ENCODE measurements at regions not wholly inside any gene's neighbourhood (a gene's known extent, or its start where the extent isn't known, plus 50 kb on each side); places are given as distances from the start of the nearest gene placed in this dataset.
"Not testable (repeated sequence)": the region's sequence is repeated elsewhere in the genome, so short reads cannot be mapped to it uniquely, and the experiment has no call there.

DNA sequence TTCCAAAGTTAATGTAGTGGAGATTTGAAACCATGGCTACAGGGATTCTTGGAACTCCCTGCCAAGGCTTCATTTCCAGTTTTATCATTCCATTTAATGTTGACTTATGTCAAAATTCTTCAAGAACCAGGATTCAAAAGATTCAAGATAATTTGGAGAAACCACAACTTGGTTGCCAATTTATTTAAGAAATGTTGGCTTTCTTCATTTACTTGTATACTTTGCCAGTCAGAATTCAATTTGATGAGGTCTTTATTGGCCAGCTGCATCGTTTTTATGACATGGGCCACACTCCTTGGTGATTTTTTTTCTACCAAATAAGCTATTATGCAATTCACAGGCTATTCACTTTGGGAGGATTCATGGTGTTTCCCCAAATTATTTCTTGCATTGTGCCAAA lies 53.1 kb upstream of the RASEF start:
- TF ChIP-seq ASH2L (IDR thresholded peaks at IDR 0.05; ENCODE audit: borderline replicate concordance, low read depth) (no peak), SREBF2 (IDR thresholded peaks at IDR 0.05; ENCODE audit: low read length) (no peak), SPI1 (IDR thresholded peaks at IDR 0.05; ENCODE audit: borderline replicate concordance, insufficient read depth, low read depth, low read length) (no peak), POLR2AphosphoS5 (IDR thresholded peaks at IDR 0.05; ENCODE audit: low read length) (no peak), CBX5 (IDR thresholded peaks at IDR 0.05; ENCODE audit: low read depth) (no peak)
- TF ChIP-seq, protein P1, sequence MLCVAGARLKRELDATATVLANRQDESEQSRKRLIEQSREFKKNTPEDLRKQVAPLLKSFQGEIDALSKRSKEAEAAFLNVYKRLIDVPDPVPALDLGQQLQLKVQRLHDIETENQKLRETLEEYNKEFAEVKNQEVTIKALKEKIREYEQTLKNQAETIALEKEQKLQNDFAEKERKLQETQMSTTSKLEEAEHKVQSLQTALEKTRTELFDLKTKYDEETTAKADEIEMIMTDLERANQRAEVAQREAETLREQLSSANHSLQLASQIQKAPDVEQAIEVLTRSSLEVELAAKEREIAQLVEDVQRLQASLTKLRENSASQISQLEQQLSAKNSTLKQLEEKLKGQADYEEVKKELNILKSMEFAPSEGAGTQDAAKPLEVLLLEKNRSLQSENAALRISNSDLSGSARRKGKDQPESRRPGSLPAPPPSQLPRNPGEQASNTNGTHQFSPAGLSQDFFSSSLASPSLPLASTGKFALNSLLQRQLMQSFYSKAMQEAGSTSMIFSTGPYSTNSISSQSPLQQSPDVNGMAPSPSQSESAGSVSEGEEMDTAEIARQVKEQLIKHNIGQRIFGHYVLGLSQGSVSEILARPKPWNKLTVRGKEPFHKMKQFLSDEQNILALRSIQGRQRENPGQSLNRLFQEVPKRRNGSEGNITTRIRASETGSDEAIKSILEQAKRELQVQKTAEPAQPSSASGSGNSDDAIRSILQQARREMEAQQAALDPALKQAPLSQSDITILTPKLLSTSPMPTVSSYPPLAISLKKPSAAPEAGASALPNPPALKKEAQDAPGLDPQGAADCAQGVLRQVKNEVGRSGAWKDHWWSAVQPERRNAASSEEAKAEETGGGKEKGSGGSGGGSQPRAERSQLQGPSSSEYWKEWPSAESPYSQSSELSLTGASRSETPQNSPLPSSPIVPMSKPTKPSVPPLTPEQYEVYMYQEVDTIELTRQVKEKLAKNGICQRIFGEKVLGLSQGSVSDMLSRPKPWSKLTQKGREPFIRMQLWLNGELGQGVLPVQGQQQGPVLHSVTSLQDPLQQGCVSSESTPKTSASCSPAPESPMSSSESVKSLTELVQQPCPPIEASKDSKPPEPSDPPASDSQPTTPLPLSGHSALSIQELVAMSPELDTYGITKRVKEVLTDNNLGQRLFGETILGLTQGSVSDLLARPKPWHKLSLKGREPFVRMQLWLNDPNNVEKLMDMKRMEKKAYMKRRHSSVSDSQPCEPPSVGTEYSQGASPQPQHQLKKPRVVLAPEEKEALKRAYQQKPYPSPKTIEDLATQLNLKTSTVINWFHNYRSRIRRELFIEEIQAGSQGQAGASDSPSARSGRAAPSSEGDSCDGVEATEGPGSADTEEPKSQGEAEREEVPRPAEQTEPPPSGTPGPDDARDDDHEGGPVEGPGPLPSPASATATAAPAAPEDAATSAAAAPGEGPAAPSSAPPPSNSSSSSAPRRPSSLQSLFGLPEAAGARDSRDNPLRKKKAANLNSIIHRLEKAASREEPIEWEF (IDR thresholded peaks at IDR 0.05; ENCODE audit: insufficient replicate concordance, low read depth, low read length) = no peak
- Histone ChIP-seq H3K36me3 (ENCODE audit: control insufficient read depth in 2 of 2, insufficient read depth in 2 of 2, low read length in 1 of 2) (no peaks in the 10 kb centered on the region), H4K20me1 (ENCODE audit: control insufficient read depth, insufficient read depth) (no peaks in the 10 kb centered on the region), H3K9ac (ENCODE audit: control insufficient read depth, insufficient read depth, low read length) (no peak overlapping the region), H3K4me2 (ENCODE audit: control insufficient read depth, insufficient read depth) (no peak overlapping the region), H3K9me3 (replicated peaks; ENCODE audit: control insufficient read depth, insufficient read depth, low read length) (no peaks in the 10 kb centered on the region), H3K4me3 (no peak overlapping the region), H3K79me2 (ENCODE audit: control insufficient read depth, insufficient read depth, low read length) (no peaks in the 10 kb centered on the region), H3K4me1 (ENCODE audit: control insufficient read depth, insufficient read depth, low read length) (no peaks in the 10 kb centered on the region), H2AFZ (ENCODE audit: control insufficient read depth, low read depth, low read length) (no peak overlapping the region), H3K27me3 (replicated peaks in 1 of 2; ENCODE audit: control insufficient read depth in 2 of 2, insufficient read depth in 2 of 2, low read length in 1 of 2) (no peaks in the 10 kb centered on the region), H3K27ac (ENCODE audit: control insufficient read depth, insufficient read depth) (no peak overlapping the region)
- SMC1A ChIA-PET (ENCODE audit: uncharacterized antibody, unreplicated experiment) = no interaction called here
- BruUV-seq (replicated peaks) = no TSS peak
- WGBS (ENCODE audit: insufficient coverage, insufficient replicate concordance, low lambda C conversion rate, missing lambda C conversion rate) = 4% methylated on average over 1 of the region's 1 CpG
- ATAC-seq (no peak), DNase-seq (ENCODE audit: low read depth, low spot score) (no peak), FAIRE-seq (no peak)
- in situ Hi-C loops (cut with MboI) = no loop called here
- RAD21 ChIA-PET (ENCODE audit: unreplicated experiment) = no interaction called here
- intact Hi-C loops (cut with micrococcal nuclease; ENCODE audit: unreplicated experiment) = no loop called here
- POLR2A ChIA-PET = no interaction called here
- CTCF ChIA-PET = no interaction called here

DNA sequence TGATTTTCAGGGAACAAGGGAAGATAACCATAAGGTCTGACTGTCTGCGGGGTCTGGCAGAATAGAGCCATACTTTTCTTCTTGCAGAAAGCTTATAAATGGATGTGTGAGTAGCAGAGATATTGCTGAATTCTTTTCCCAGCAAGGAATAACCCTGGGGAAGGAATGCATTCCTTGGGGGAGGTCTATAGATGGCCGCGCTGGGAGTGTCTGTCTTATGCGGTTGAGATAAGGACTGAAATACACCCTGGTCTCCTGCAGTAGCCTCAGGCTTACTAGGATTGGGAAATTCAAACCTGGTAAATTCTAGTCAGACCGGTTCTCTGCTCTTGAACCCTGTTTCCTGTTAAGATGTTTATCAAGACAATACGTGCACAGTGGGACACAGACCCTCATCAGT lies 50.5 kb upstream of the RASEF start:
- CTCF ChIA-PET; ATAC-seq; SMC1A ChIA-PET (ENCODE audit: uncharacterized antibody, unreplicated experiment); RAD21 ChIA-PET (ENCODE audit: unreplicated experiment); H2AFZ ChIP-seq (ENCODE audit: control insufficient read depth, low read depth, low read length); FAIRE-seq; H3K27me3 ChIP-seq (replicated peaks in 1 of 2; ENCODE audit: control insufficient read depth in 2 of 2, insufficient read depth in 2 of 2, low read length in 1 of 2); H3K4me3 ChIP-seq; H3K4me2 ChIP-seq (ENCODE audit: control insufficient read depth, insufficient read depth); intact Hi-C loops (cut with micrococcal nuclease; ENCODE audit: unreplicated experiment); H3K4me1 ChIP-seq (ENCODE audit: control insufficient read depth, insufficient read depth, low read length); H3K79me2 ChIP-seq (ENCODE audit: control insufficient read depth, insufficient read depth, low read length); H4K20me1 ChIP-seq (ENCODE audit: control insufficient read depth, insufficient read depth); POLR2A ChIA-PET; DNase-seq (ENCODE audit: low read depth, low spot score); H3K27ac ChIP-seq (ENCODE audit: control insufficient read depth, insufficient read depth); H3K36me3 ChIP-seq (ENCODE audit: control insufficient read depth in 2 of 2, insufficient read depth in 2 of 2, low read length in 1 of 2); H3K9ac ChIP-seq (ENCODE audit: control insufficient read depth, insufficient read depth, low read length); H3K9me3 ChIP-seq (replicated peaks; ENCODE audit: control insufficient read depth, insufficient read depth, low read length); in situ Hi-C loops (cut with MboI); BruUV-seq (replicated peaks): not testable (repeated sequence)
- WGBS (ENCODE audit: insufficient coverage, insufficient replicate concordance, low lambda C conversion rate, missing lambda C conversion rate) = 53% methylated on average over 6 of the region's 6 CpGs

Measured in GM12878 (cell line).